ENCODE measurements at regions not wholly inside any gene's neighbourhood (a gene's known extent, or its start where the extent isn't known, plus 50 kb on each side); places are given as distances from the start of the nearest gene placed in this dataset.

DNA sequence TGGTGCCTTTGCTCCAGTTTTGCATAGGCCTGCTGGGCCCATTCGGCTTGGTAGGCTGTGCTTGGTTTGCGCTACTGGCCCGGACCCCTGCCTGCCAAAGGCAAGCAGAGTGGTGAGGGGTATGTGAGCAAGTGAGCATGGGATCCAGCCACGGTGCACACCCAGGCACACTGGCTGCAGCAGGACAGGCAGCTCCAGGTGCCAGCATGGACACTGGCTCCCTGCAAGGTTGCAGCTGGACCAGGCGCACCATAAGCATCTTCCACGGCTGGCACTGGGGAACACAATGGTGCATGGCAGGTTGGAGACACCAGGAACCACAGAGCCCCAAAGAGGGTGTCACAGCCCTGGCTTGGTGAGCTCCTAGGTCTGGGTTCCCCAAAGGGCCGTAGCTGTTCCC, 693.5 kb upstream of the PTBP2 start:
- no peak for DNase-seq

DNA sequence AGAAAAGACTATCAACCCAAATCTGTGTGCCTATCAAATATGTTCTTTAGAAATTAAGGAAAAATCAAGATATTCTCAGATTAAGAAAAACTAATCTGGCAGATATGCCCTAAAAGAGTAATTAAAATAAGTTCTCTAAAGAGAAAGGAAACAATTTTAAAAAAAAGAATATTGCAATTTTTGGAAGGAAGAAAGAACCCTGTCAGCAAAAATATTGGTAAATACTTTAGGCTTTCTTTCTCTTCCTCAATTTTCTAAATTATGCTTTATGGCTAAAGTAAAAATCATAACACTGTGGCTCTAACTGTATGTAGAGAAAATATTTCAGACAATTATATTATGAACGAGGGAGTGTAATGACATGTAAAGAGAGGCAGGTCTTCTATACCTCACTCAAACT, 691.3 kb upstream of the PTBP2 start:
- no peak for DNase-seq

DNA sequence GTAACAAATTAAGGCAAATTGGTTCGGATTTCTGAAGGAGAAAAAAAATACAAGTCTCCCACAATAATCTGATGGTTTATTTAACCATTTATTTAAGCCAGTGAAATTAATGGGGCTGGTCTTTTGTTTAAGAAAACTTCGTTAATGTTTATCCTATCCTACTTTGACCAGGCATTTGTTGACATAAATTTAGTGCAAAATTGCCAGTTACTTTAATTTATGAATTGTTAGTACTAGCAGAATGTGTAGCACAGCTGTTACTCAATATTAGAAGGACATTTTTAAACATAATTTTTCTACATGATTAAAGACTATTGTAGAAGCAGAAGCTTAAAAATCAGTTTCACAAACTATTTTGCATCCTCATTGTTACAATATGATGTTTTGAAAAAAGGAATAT, 687.6 kb upstream of the PTBP2 start:
- no peak for DNase-seq

DNA sequence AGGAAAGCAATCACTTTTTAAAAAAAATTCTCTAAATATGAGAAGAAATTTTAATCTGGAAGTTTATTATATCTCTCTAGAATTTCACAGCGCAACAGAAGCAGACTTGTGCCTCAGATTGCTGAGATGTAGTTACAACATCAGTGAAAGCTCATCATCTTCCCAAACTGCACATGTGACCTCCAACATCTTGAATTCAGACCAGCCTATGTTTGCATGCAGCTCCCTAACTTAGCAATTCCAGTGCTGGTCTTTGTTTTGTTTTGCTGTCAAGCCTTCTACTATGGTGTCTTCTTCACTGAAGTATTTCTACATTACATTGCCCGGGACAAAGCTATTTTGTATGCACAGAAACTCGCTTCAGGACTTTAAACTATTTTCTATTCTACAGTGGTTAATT, 684.8 kb upstream of the PTBP2 start:
- DNase-seq, result no peak

DNA sequence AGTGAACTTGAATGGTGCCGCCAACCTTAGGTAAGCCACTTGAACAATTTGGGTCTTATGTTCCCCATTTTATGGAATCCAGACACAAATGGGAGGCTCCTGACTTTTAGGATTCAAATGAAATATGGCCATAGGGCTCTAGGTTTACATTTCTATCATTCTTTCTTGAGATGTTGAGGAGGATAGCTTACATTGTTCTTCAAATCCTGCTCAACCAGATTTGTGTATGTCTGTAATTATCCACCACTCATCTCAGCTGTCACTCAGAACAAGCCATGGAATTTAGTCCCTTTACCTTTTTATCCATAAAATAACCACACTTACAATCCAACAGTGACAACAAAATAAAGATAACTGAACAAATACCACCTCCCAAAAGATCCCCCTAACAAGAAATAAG, 682.9 kb upstream of the PTBP2 start:
- no peak for DNase-seq

DNA sequence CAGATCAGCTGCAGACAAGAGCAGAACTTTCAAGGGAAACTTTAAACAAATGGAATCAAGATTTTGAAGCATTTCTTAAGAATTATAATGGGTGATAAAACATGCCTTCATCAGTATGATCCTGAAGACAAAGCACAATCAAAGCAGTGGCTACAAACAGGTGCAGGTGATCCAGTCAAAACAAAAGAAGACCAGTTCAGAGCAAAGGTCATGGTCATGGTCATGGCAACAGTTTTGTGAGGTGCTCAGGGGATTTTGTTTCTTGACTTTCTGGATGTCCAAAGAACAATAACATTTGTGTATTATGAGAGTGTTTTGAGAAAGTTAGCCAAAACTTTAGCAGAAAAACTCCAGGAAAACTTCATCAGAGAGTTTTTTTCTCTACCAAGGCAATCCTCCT, 681.7 kb upstream of the PTBP2 start:
- DNase-seq, result no peak

DNA sequence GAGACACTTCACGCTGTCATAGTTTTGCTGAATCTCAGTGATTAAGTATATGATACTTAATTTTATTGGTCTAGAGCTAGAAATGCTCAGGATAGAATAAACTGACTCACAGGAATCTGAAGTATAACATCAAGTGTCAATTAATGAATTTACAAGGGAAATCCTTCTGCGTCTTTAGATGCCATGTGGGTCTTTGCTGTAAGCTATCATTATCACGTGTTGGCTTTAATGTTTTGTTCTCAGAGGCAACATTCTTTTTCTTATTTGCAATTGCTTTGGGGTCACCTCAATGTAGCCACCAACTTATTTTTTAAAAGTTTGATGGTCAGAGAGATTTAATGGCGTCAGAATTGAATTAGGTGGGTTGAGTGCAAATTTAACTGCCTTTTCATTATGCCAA, 680.1 kb upstream of the PTBP2 start:
- DNase-seq, result no peak

DNA sequence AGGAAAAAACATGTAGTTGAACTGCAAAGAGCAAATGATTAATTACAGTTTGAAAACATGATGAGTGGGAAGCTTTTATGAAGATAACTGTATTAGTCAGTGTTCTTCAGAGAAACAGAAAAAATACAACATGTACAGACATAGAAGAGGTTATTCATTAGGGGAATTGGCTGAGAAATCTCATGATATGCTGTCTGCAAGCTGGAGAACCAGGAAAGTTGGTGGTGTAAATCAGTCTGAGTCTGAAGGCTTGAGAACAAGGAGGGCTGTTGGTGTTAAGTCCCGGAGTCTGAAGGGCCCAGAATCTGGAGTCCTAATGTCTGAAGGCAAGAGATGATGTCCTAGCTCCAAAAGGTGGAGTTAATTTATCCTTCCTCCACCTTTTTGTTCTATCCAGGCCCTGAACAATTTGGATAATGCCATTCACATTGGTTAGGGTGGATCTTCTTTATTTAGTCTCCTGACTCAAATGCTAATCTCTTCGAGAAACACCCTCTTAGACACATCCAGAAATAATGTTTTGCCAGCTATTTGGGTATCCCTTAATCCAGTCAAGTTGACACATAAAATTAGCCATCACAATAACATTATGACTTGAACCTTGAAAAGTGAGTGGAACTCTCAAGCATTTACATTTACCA, 672.9 kb upstream of the PTBP2 start:
- DNase-seq, result no peak

DNA sequence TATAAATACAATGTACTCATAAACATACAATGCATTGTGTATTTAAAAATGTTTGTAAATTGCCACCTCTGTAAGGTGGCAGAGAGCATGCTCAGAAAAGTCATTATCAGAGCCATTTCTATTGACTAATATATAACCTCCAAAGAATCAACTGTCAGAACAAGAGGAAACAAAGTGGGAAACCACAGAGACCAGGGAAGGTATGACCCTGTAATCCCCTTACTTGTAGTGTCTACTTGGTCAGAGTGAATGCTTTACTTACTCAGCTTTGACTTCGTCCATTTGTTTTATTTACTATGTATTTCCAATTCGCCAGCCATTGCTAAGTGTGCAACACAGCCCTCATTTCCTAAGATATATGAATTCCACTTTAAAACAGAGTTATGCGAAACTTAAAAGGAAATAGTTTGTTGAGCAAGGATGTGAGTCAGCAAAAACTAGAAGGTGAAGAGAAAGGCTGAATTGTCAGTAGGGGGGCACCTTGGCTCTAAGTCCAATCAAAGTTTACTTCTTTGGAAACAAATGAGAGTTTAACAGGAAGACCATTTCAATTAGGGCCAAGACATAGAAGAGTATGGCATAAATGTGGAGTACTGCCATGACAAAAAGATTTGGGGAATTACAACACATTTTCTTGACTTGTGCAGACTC, 671.7 kb upstream of the PTBP2 start:
- DNase-seq, result no peak

DNA sequence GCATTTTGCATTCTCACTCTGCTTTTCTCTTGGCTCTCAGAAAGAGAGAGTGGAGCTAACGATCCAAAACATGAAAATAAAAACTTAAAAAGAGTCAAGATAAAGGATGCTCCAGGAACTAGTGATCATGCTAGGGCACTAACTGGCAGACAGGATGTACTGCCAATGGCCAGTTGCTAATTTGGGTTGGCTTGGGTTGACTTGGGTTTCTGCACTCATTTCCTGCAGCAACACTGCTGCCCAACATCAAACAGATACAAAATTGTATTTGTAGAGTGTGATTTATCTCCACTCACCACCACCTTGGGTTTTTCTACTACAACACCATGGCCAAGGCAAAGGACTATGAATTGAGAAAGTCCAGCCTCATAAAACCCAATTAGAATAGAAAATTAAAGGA, 662.3 kb upstream of the PTBP2 start:
- DNase-seq, result no peak

DNA sequence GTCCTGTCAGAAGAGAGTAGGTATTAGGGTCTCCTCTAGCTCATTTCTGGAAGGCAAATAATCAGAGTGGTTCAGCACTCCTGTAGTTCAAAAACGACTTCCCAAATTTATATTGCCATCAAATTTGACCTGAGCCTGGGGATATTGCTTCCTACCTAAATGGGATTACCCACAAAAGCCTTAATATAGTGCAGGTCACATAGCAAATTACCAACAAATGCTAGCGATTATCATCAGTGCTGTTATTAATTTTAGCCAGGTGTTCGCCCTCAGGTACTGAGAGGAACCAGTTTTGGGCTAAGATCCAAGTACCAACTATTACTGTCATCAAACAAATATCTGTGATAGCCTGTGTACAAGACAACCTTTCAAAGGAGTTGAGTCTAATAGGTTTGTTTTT, 661.8 kb upstream of the PTBP2 start:
- no peak for DNase-seq

DNA sequence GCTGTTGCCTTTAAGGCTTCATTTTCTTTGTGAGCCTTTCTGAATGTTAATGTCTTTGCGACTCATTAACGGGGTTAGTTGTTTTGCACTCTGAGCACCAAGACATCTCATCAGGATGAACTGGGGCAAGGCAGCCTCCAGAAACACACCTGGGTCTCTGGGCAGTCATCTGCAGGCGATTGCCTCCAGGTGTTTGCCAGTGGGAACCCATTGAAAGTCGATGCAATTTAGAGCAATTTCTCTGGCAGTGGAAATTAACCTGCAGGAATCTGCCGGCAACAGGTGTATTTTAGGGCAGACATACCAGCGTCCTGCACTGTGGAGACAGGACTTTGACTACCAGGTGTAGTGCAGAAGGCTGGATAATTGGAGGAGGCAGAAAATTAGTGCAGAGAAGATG, 661.0 kb upstream of the PTBP2 start:
- no peak for DNase-seq

DNA sequence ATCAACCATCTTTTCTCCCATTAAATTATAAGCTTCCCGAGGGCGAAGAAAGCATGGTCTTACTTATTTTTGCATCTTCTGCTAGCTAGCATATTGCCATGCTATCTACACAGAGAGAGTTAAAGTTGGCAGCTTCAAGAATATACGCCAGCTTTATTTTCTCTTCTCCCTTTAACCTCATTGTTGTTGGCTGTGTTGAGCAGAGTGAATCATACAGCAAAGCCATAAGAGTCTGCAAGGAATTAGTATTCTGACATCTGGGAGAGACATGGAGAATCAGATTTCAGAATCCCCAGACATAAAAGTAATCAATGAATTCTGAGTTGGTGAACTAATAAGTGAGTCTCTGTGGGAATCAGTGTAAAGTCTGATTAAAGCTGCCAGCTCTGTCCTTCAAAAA, 649.6 kb upstream of the PTBP2 start:
- no peak for DNase-seq

DNA sequence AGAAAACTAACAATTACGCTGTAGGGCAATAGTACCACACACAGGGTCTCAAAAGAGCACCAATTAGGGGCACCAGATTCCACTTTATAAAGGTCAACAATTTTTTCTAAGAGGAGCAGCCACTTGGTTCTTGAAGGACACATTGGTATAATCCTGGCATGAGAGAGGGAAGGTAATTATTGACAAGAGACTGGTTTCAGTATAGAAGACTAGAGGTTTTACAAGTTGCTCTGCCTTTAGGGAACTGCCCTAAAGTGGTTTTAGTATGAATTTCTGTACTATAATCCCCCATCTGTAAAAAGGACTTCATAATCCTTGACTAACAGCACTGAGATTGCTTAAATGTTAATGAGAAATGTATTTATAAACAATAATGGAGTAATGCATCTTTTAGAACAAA, 648.5 kb upstream of the PTBP2 start:
- DNase-seq, result no peak

DNA sequence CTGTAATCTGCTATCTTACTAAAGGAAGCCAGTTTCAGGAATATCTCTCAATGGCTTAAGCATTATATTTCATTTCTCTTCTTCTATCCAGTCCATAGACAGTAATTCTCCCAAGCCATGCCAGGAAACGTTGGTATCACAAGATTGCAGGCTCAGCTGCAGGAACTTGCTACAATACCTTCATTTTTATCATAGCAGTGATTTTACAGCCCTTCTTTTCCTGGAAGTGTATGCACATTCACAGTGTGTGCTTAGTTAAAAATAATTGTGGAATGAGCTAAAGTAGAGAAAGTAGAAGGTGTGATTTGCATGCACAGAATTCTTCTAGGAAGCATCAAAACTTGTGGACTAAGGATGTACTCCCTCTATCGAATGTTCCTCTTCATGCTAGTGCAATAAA, 647.2 kb upstream of the PTBP2 start:
- DNase-seq, result no peak

DNA sequence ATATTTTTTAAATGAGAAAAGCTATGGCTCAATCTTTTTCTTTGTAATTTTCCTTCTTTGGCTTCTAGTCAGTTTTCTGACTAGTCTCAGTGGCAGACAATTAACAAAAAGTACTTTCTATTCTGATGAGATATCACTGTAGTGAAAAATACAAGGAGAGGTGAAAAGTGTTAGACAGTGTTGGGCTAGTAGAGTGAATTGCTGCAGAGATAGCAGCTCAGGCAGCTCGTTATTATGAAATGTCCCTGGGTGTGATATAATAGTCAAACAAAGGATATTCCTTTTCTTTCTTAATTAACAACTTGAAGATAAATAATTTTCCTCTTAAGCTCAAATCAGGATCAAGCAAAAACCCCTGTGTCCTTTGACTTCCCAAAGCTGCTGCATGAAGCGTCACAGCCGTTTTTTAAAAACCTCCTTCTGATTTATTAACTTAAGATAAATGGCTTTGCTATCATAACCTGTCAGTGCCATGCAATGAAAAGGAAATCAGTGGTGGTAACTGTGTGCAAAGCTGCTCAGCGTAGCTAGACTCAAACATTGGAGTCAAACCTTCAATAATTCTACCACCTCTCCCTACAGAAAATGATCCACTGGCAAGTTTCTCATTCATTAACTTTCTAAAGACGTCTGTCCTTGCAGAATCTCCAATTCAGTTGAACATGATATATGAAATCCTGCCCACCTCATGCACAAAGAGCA, 646.6 kb upstream of the PTBP2 start:
- DNase-seq, result no peak

DNA sequence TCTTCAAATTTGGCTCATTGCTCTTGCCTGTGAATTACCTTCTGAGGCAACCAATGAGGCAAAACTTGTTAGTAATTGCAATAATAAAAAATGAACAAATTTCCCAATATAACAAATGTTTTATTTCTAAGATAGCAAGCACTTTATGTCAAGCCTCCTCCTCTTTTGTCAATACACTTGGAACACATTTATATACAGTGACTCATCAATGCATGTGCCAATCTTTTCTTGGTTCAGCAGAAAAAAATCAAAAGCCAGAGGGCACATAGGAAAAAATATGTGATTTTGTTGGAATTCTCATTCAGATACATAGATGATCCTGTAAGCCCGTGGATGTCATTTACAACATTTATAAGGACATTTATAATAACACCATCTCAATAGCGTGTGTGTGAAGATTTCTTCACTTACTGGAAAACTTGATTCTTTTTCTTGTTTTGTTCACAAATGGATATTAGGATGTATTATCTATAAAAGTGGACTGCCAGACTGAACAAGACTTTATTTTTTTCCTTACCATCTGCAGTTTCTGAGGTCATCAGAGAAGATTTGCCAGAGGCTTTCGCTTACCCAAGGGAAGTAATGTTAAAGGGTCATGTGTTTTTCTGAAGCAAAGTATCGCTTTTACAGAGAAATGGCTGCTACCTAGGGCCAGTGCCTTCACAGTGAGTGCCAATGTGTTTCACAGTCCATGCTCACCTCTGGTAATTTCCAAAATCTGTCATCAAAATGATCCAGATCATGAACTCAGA, 645.7 kb upstream of the PTBP2 start:
- no peak for DNase-seq

DNA sequence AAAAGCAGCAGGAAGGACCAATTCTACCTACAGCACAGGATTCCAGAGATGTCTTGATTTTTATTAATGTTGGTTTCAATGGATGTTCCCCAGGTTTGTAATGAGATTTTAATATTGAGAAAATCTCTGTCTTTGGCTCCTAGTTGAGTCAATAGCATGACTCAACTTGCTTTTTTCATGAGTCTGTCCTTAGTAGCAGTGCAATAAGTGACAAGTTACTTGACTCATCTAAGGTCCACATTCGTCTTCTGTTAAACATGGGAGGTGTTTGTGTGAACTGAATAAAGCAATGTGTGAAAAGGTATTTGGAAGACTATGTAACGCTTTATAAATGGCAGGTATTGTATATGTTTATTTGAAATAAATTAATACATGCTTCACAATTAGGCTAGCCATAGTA, 645.0 kb upstream of the PTBP2 start:
- DNase-seq, result no peak

DNA sequence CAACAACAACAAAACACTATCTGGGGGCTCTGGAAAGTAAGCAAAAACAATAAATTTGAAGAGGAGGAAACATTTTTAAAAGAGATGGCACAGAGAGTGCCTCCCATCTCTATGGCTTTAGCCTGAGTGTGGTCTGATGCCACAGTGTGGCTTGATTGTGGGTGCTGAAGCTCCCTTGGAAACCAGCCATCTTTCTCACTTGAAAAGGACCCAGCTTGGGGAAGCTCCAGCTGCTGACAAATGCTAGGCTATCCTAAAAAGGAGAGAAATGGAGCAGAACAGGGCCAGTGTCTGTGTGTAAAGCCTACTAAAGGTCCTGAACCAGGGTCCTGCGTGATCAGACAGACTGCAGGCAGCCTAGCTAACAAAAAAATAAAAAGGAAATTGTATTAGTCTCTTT, 642.0 kb upstream of the PTBP2 start:
- no peak for DNase-seq

DNA sequence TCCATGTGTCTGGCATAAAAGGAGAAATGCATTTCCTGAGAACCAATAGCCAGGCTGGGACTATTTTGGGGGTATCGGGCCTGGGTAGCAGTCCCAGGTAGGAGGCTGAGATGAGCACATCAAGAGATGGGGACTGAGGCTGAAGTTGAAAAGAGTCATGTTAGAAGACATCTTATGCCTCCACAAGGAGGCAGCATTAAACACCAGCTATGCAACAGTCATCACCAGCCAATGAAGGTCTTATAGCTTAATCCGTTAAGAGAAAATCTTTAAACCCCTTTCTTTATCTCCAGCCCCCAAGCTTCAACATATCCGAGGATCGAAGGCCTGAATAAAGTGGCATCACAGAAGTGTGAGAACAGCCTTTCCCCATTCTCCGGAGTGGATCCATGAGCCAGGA, 640.7 kb upstream of the PTBP2 start:
- DNase-seq, result no peak

DNA sequence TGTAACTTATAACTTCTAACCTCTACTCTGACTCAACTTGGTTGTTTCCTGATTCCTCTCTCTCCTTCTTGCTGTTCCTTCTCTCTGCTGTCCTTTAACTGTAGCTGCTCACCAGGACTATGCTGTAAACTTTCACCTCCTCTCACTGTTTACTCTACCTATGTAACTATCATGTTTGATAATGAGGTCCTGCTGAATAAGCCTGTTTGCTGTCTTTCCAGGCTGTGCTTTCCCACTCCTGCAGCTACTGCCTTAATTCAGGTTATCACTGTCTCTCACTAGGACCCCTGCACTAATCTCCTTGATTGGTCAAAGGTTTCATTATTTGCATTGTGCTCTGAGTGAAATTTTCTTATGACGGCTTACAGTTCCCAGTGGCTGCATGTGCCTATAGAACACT, 633.9 kb upstream of the PTBP2 start:
- no peak for DNase-seq

DNA sequence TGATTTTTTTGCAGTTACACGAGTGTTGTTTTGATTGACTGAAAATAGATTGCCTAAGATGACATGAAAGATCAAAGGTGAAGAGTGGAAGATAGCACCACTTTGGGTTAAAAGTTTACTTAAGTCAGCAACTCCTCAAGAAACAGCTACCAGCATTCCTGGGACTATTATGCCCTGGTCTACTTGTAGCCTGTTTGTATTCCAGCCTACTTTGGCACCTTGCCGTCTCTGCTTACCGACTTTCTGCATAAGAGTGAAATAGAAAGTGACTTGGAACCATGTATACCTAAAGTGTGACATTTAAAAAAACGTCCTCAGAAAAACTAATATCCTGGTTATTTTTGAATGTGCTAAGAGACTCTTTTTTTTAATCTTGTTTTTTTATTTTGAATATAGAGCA, 631.5 kb upstream of the PTBP2 start:
- no peak for DNase-seq

DNA sequence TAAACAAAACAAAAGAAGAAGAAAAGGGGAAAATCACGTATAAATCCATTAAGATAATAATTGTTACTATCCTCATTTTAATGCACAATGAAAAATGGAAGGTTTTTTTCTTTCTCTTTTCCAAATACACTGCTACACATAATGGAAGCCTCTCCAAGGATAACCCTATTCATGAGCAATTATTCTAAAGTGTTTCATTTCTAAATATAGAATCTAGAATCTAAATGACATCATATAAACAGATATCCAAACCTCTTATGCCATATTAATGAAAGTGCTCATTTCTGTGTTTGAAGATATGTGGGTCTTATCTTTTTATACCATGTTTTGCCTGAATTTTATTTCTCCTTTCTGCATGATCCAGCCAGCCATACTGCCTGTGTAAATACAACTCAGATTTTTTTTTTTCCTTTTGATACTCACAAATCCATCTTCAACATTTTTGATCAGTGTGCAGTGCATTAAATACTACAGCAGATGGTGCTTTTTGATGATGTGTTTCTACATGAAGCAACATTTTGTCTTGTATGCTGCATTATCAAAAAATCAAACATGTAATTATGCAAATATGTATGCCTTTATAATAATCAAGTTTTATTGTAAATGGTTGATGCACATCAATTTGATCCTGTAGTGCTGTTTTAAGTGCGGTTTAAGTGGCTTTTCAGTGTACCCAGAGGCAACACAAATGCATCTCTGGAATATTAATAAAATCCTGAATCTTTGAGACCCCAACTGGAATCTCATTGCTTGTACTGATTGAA, 625.6 kb upstream of the PTBP2 start:
- DNase-seq, result no peak

Measured in SW 1271 (cell line).